Osteoblast (primary cell): ENCODE measurements at regions not wholly inside any gene's neighbourhood (a gene's known extent, or its start where the extent isn't known, plus 50 kb on each side); places are given as distances from the start of the nearest gene placed in this dataset.

Experiments
- DNase-seq: peaks from one replicate; pipeline ENCODE4 v3.0.0; 2011; ENCODE audit warnings: low spot score, mixed read lengths; ENCODE audit not compliant: insufficient read length; ENCODE audit errors: missing footprints
- H2AFZ ChIP-seq: 2 replicates; pipeline ENCODE4 v1.6.0; 2011; ENCODE audit warnings: mild to moderate bottlenecking, low read length
- H3K27ac ChIP-seq: 2 replicates; pipeline ENCODE4 v1.5.1; 2011; ENCODE audit warnings: mild to moderate bottlenecking, low read depth, low read length, moderate library complexity
- H3K27me3 ChIP-seq: 2 replicates; pipeline ENCODE4 v1.6.0; 2012; ENCODE audit warnings: mild to moderate bottlenecking, control low read depth, inconsistent platforms, low read length, moderate library complexity; ENCODE audit not compliant: insufficient read depth
- H3K36me3 ChIP-seq: 2 replicates; pipeline ENCODE4 v1.5.1; 2011; ENCODE audit warnings: mild to moderate bottlenecking, low read length, control low read depth, moderate library complexity; ENCODE audit not compliant: insufficient read depth
- H3K4me1 ChIP-seq: 2 replicates; pipeline ENCODE4 v1.5.1; 2011; ENCODE audit warnings: mild to moderate bottlenecking, low read length, control low read depth, moderate library complexity; ENCODE audit not compliant: insufficient read depth
- H3K4me2 ChIP-seq: 2 replicates; pipeline ENCODE4 v1.6.0; 2011; ENCODE audit warnings: mild to moderate bottlenecking, low read length; ENCODE audit not compliant: insufficient read depth
- H3K4me3 ChIP-seq: fragments of 200-600 bp; sonication (generic); 3 replicates; pipeline ENCODE4 v1.5.1; 2012; ENCODE audit warnings: mild to moderate bottlenecking, low read length, inconsistent platforms; ENCODE audit not compliant: insufficient read depth
- H3K79me2 ChIP-seq: 2 replicates; pipeline ENCODE4 v1.6.0; 2012; ENCODE audit warnings: mild to moderate bottlenecking, low read length, control low read depth, inconsistent platforms; ENCODE audit not compliant: insufficient read depth
- H3K9me3 ChIP-seq: 2 replicates; pipeline ENCODE4 v1.5.1; 2011; ENCODE audit warnings: low read depth, low read length, control low read depth
- H4K20me1 ChIP-seq: 2 replicates; pipeline ENCODE4 v1.6.0; 2012; ENCODE audit warnings: mild to moderate bottlenecking, low read length, control low read depth; ENCODE audit not compliant: insufficient read depth
- CTCF ChIP-seq: IDR thresholded peaks from 2 replicates; pipeline ENCODE4 v1.5.1; 2011; ENCODE audit warnings: mild to moderate bottlenecking, low read depth, low read length, moderate library complexity; ENCODE audit errors: extremely low read depth

DNA sequence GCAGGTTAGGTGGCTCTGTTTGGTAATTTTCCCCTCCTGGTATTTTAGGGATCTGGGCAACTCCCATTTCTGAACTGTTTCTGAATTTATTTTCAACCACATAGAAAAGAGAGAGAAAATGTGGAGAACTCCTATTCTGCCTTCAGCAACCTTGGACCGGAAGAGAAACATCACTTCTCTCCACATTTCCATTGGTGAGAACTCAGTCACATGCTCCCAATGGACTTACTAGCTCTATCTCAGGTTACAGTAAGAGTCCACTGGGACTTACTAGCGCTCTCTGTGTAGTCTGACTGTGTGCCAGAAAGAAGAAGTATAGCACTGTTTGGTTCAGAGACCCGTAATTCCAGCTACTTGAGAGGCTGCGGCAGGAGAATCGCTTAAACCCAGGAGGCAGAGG lies 383.2 kb downstream of the DUSP6 start:
- Histone ChIP-seq H3K4me2 (no peak overlapping the region), H3K27ac (no peak overlapping the region), H3K79me2 (no peaks in the 10 kb centered on the region), H3K4me1 (no peaks in the 10 kb centered on the region), H2AFZ (no peak overlapping the region), H4K20me1 (no peaks in the 10 kb centered on the region), H3K36me3 (no peaks in the 10 kb centered on the region), H3K4me3 (no peak overlapping the region), H3K9me3 (no peaks in the 10 kb centered on the region), H3K27me3 (no peaks in the 10 kb centered on the region)
- TF ChIP-seq CTCF: no peak
- no peak for DNase-seq

GRCh38 chr12:88960213-88960878 lies 380.1 kb upstream of the KITLG start:
- H3K27me3 ChIP-seq: no peaks in the 10 kb centered on the region
- H3K4me3 ChIP-seq: no peak overlapping the region
- H3K4me2 ChIP-seq: no peak overlapping the region
- H4K20me1 ChIP-seq: no peaks in the 10 kb centered on the region
- no peak for DNase-seq
- H3K79me2 ChIP-seq: no peaks in the 10 kb centered on the region
- H2AFZ ChIP-seq: no peak overlapping the region
- H3K4me1 ChIP-seq: no peaks in the 10 kb centered on the region
- H3K36me3 ChIP-seq: no peaks in the 10 kb centered on the region
- H3K9me3 ChIP-seq: no peaks in the 10 kb centered on the region
- TF ChIP-seq CTCF: no peak
- H3K27ac ChIP-seq: no peak overlapping the region

- no peak overlapping the region for H3K4me3 ChIP-seq
- H3K9me3 ChIP-seq: no peaks in the 10 kb centered on the region
- no peak for DNase-seq
- no peaks in the 10 kb centered on the region for H3K27me3 ChIP-seq
- H2AFZ ChIP-seq: no peak overlapping the region
- no peak overlapping the region for H3K27ac ChIP-seq
- no peaks in the 10 kb centered on the region for H4K20me1 ChIP-seq
- H3K4me1 ChIP-seq: no peaks in the 10 kb centered on the region
- no peak for TF ChIP-seq CTCF
- H3K4me2 ChIP-seq: no peak overlapping the region
- no peaks in the 10 kb centered on the region for H3K79me2 ChIP-seq
- no peaks in the 10 kb centered on the region for H3K36me3 ChIP-seq
Observed at GRCh38 chr12:88958946-88959345, 378.7 kb upstream of the KITLG start.

DNA sequence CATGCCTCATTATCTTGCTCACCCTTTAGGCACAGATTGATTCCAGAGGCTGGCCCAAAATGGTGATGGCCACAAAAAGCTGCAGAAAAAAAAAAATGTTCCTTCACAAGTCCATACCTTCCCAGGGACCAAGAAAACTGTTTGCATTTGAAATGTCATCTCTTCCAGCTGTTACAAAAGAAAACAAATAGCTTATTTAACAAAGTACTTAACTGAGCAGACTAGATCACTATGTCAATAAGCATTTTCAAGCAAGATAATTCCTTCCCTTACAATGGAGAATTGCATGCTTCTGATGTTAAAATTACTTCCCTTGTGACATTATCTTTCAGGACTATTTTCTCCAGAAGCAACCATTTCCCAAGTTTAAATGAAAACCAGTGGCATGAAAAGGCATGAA lies 377.9 kb upstream of the KITLG start:
- Histone ChIP-seq H2AFZ (no peak overlapping the region), H3K79me2 (no peaks in the 10 kb centered on the region), H3K27ac (no peak overlapping the region), H3K9me3 (no peaks in the 10 kb centered on the region), H3K36me3 (no peaks in the 10 kb centered on the region), H3K4me1 (no peaks in the 10 kb centered on the region), H4K20me1 (no peaks in the 10 kb centered on the region), H3K27me3 (no peaks in the 10 kb centered on the region), H3K4me2 (no peak overlapping the region), H3K4me3 (no peak overlapping the region)
- TF ChIP-seq CTCF: no peak
- no peak for DNase-seq
